B cell (primary cell): ENCODE measurements at regions not wholly inside any gene's neighbourhood (a gene's known extent, or its start where the extent isn't known, plus 50 kb on each side); places are given as distances from the start of the nearest gene placed in this dataset.

Source experiments
- ATAC-seq: fragments of 200-7000 bp; cut with Tn5 transposase; one replicate; pipeline ENCODE4 v1.10.0; 2021; ENCODE audit warnings: low read depth, mild to moderate bottlenecking, moderate number of reproducible peaks, moderate library complexity
- CTCF ChIA-PET: fragments of 350-600 bp; sonication (Branson Sonifier 250); formaldehyde crosslinking; loops from one replicate; lab custom pipeline; 2021; ENCODE audit warnings: antibody characterized with exemption, inconsistent platforms; lab: Charles Lee
- POLR2A ChIA-PET: fragments of 350-600 bp; sonication (Branson Sonifier 250); formaldehyde crosslinking; loops from one replicate; lab custom pipeline; 2021; ENCODE audit warnings: antibody characterized with exemption; lab: Charles Lee
- DNase-seq: peaks from one replicate; pipeline ENCODE4 v3.0.0; 2013
- H2AFZ ChIP-seq: 2 replicates; pipeline ENCODE4 v1.6.1; 2012; ENCODE audit warnings: mild to moderate bottlenecking, low read depth, low read length; ENCODE audit not compliant: insufficient read depth, poor library complexity, severe bottlenecking
- H3K27ac ChIP-seq, 2 donors: 1 replicate in 1 of 2; 2 replicates in 1 of 2; pipeline ENCODE4 v1.5.1; 2012 to 2013; ENCODE audit warnings: low read length in 2 of 2, mild to moderate bottlenecking in 2 of 2, moderate library complexity in 1 of 2
- H3K27me3 ChIP-seq, 4 experiments: fragments of 200-600 bp in 1 of 4; sonication (generic) in 1 of 4; replicated peaks in 1 of 4; 1 replicate in 2 of 4; 2 replicates in 2 of 4; pipeline versions ENCODE4 v1.6.1 to v1.7.0; 2013 to 2016; ENCODE audit warnings: low read length in 3 of 4, mild to moderate bottlenecking in 2 of 4, mixed read lengths in 1 of 4, moderate library complexity in 1 of 4; ENCODE audit not compliant: insufficient read depth in 4 of 4, control insufficient read depth in 3 of 4; ENCODE audit errors: control extremely low read depth in 1 of 4
- H3K36me3 ChIP-seq, 2 experiments: replicated peaks in 1 of 2; 1 replicate in 1 of 2; 2 replicates in 1 of 2; pipeline versions ENCODE4 v1.6.1 to v1.7.1; 2013; ENCODE audit warnings: low read length in 1 of 2; ENCODE audit not compliant: insufficient read depth in 2 of 2, control insufficient read depth in 1 of 2; ENCODE audit errors: control extremely low read depth in 1 of 2, extremely low read depth in 1 of 2
- H3K4me1 ChIP-seq, 2 donors: fragments of 200-600 bp in 1 of 2; sonication (generic) in 1 of 2; 1 replicate in 1 of 2; 2 replicates in 1 of 2; pipeline versions ENCODE4 v1.5.1 to v1.6.1; 2013 to 2017; ENCODE audit warnings: low read length in 2 of 2; ENCODE audit not compliant: control insufficient read depth in 2 of 2, insufficient read depth in 2 of 2
- H3K4me2 ChIP-seq: replicated peaks from 2 replicates; pipeline ENCODE3; 2012; ENCODE audit warnings: mild to moderate bottlenecking, low read depth, low read length; ENCODE audit not compliant: poor library complexity, severe bottlenecking
- H3K4me3 ChIP-seq, 5 experiments: fragments of 200-600 bp in 1 of 5; sonication (generic) in 1 of 5; 1 replicate in 3 of 5; 2 replicates in 2 of 5; pipeline versions ENCODE4 v1.5.1 to v1.7.0; 2011 to 2016; ENCODE audit warnings: low read length in 4 of 5, mild to moderate bottlenecking in 4 of 5, low read depth in 2 of 5, control low read depth in 1 of 5, moderate library complexity in 1 of 5; ENCODE audit not compliant: insufficient read depth in 1 of 5; ENCODE audit errors: control extremely low read depth in 1 of 5, extremely low read depth in 1 of 5
- H3K79me2 ChIP-seq: fragments of 200-600 bp; sonication (generic); one replicate; pipeline ENCODE4 v1.6.0; 2016; ENCODE audit warnings: low read length; ENCODE audit not compliant: control insufficient read depth, insufficient read depth
- H3K9ac ChIP-seq: fragments of 200-600 bp; sonication (generic); 2 replicates; pipeline ENCODE4 v1.6.1; 2017; ENCODE audit warnings: mild to moderate bottlenecking, low read length, moderate library complexity
- H3K9me3 ChIP-seq, 3 donors: one replicate each; pipeline versions ENCODE4 v1.6.1 to v1.7.1; 2013; ENCODE audit warnings: low read length in 2 of 3; ENCODE audit not compliant: control insufficient read depth in 2 of 3, insufficient read depth in 1 of 3; ENCODE audit errors: control extremely low read depth in 1 of 3
- H4K20me1 ChIP-seq: 2 replicates; pipeline ENCODE4 v1.6.0; 2012; ENCODE audit warnings: mild to moderate bottlenecking, low read length; ENCODE audit not compliant: insufficient read depth, control insufficient read depth, poor library complexity, severe bottlenecking
- H3K27ac Mint-ChIP-seq: one replicate; pipeline ENCODE4 v1.8.0; 2021; ENCODE audit warnings: mixed read lengths
- H3K27me3 Mint-ChIP-seq: one replicate; pipeline ENCODE4 v1.8.0; 2021; ENCODE audit warnings: mixed read lengths
- H3K4me1 Mint-ChIP-seq: one replicate; pipeline ENCODE4 v1.8.0; 2021; ENCODE audit warnings: mixed read lengths
- H3K4me3 Mint-ChIP-seq: one replicate; pipeline ENCODE4 v1.8.0; 2021; ENCODE audit warnings: mixed read lengths
- H3K9me3 Mint-ChIP-seq: one replicate; pipeline ENCODE4 v1.8.0; 2022; ENCODE audit warnings: mixed read lengths; ENCODE audit not compliant: insufficient read depth
- EZH2 ChIP-seq: IDR thresholded peaks from 2 replicates; pipeline ENCODE4 v1.6.1; 2012; ENCODE audit warnings: borderline replicate concordance, low read depth, mild to moderate bottlenecking, moderate library complexity, low read length; ENCODE audit not compliant: insufficient read depth, poor library complexity, severe bottlenecking
- WGBS: methylation state at CpG from one replicate; pipeline ENCODE4 v1.1.5; 2013; ENCODE audit warnings: missing lambda C conversion rate; ENCODE audit not compliant: insufficient coverage; 5-methylcytosine and 5-hydroxymethylcytosine counted together
- intact Hi-C: fragments of 100-400 bp; cut with micrococcal nuclease; formaldehyde crosslinking; loops from one replicate; pipeline ENCODE4 v1.10.0; 2022
- TF ChIP-seq, protein P1 (sequence below): fragments of 200-600 bp; IDR thresholded peaks from one replicate; pipeline ENCODE4 v1.8.0; 2022; ENCODE audit warnings: antibody characterized with exemption, mild to moderate bottlenecking

GRCh38 chr6:158879180-158879579, 60.0 kb upstream of the EZR start:
- no peak overlapping the region for H3K9ac ChIP-seq
- peaks cover 0 to 10% (median 3%) of the 10 kb centered on the region in 3 donors for H3K9me3 ChIP-seq
- no peaks in the 10 kb centered on the region for H3K4me1 ChIP-seq
- DNase-seq (no peak), ATAC-seq (no peak)
- no peaks in the 10 kb centered on the region for H3K36me3 ChIP-seq
- no peaks in the 10 kb centered on the region for H3K27me3 ChIP-seq
- H3K27me3 Mint-ChIP-seq = no peaks in the 10 kb centered on the region
- ChIA-PET POLR2A (no interaction called here), CTCF (no interaction called here)
- H2AFZ ChIP-seq = no peak overlapping the region
- intact Hi-C loops = no loop called here
- H3K4me3 Mint-ChIP-seq = no peak overlapping the region
- no peaks in the 10 kb centered on the region for H3K79me2 ChIP-seq
- peaks cover 3% of the 10 kb centered on the region for H3K4me1 Mint-ChIP-seq
- no peak overlapping the region for H3K4me2 ChIP-seq
- H3K4me3 ChIP-seq = no peak overlapping the region
- H4K20me1 ChIP-seq = no peaks in the 10 kb centered on the region
- 65% methylated on average over 3 of the region's 5 CpGs for WGBS
- TF ChIP-seq, protein P1, sequence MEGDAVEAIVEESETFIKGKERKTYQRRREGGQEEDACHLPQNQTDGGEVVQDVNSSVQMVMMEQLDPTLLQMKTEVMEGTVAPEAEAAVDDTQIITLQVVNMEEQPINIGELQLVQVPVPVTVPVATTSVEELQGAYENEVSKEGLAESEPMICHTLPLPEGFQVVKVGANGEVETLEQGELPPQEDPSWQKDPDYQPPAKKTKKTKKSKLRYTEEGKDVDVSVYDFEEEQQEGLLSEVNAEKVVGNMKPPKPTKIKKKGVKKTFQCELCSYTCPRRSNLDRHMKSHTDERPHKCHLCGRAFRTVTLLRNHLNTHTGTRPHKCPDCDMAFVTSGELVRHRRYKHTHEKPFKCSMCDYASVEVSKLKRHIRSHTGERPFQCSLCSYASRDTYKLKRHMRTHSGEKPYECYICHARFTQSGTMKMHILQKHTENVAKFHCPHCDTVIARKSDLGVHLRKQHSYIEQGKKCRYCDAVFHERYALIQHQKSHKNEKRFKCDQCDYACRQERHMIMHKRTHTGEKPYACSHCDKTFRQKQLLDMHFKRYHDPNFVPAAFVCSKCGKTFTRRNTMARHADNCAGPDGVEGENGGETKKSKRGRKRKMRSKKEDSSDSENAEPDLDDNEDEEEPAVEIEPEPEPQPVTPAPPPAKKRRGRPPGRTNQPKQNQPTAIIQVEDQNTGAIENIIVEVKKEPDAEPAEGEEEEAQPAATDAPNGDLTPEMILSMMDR = no peak
- H3K9me3 Mint-ChIP-seq = peaks cover 3% of the 10 kb centered on the region
- H3K27ac ChIP-seq = no peak overlapping the region
- H3K27ac Mint-ChIP-seq = no peak overlapping the region

- H4K20me1 ChIP-seq = no peaks in the 10 kb centered on the region
- H3K9me3 Mint-ChIP-seq = peaks cover 3% of the 10 kb centered on the region
- CTCF ChIA-PET = no interaction called here
- H3K4me1 Mint-ChIP-seq = peaks cover 6% of the 10 kb centered on the region
- no peaks in the 10 kb centered on the region for H3K4me1 ChIP-seq
- no peak overlapping the region for H3K4me3 ChIP-seq
- no peak for TF ChIP-seq EZH2
- TF ChIP-seq, protein P1 = no peak
- ATAC-seq = no peak
- H3K4me2 ChIP-seq = no peak overlapping the region
- WGBS = 100% methylated on average over 1 of the region's 1 CpG
- H3K9me3 ChIP-seq = peaks cover 0 to 10% (median 3%) of the 10 kb centered on the region in 3 donors
- no peaks in the 10 kb centered on the region for H3K27me3 Mint-ChIP-seq
- H3K27ac Mint-ChIP-seq = no peak overlapping the region
- POLR2A ChIA-PET = interaction anchor here (0.7 kb wide), 1 partner anchor 41 kb away, joined by 4 read pairs; no protein-coding TSS in a partner anchor
- no peaks in the 10 kb centered on the region for H3K36me3 ChIP-seq
- H3K79me2 ChIP-seq = no peaks in the 10 kb centered on the region
- no peak overlapping the region for H3K27ac ChIP-seq
- H3K4me3 Mint-ChIP-seq = no peak overlapping the region
- no peak for DNase-seq
- no peak overlapping the region for H2AFZ ChIP-seq
- H3K27me3 ChIP-seq = no peaks in the 10 kb centered on the region
- H3K9ac ChIP-seq = no peak overlapping the region
- intact Hi-C loops = no loop called here
Observed at GRCh38 chr6:158877716-158878115, 58.5 kb upstream of the EZR start.
